NOMO-1 (cell line): ENCODE measurements at regions not wholly inside any gene's neighbourhood (a gene's known extent, or its start where the extent isn't known, plus 50 kb on each side); places are given as distances from the start of the nearest gene placed in this dataset.
"Not testable (repeated sequence)": the region's sequence is repeated elsewhere in the genome, so short reads cannot be mapped to it uniquely, and the experiment has no call there.

Source experiments
- DNase-seq, 2 experiments: peaks; one replicate each; lab custom pipeline; 2025; ENCODE audit not compliant: unreplicated experiment in 2 of 2; lab: John Stamatoyannopoulos, UW

DNA sequence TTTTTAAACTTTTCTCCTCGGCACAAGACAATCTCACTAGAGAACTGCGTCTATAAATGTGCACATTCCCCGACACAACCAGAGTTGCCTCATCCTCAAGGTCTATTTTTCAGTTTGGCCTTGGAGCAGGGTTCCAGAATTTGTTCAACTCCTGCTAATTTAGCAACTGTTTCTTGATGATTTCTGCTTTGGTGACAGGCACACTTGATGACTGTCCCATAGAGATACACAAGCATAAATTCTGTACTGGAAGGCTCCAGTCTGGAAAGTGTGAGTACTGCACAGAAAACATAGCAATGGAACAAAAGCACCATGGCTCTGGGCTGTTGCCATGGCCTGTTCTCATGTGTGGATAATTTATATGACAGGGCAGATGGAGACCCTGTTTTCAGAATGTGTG lies 379.6 kb upstream of the PDZRN3 start:
- DNase-seq: no peak

DNA sequence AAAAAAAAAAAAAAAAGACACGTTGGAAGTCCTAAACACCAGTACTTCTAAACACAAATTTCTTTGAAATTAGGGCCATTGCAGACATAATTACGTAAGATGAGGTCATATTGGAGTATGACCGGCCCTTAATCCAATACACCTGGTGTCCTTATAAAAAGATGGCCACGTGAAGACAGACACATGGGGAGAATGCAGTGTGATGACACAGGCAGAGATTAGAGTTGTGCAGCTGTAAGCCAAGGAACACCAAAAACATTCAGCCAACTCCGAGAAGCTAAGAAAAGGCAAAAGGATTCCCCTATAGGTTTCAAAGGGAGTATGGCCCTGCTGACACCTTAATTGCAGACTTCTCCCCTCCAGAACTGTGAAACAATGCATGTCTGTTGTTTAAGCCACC lies 379.0 kb upstream of the PDZRN3 start:
- no peak for DNase-seq

DNA sequence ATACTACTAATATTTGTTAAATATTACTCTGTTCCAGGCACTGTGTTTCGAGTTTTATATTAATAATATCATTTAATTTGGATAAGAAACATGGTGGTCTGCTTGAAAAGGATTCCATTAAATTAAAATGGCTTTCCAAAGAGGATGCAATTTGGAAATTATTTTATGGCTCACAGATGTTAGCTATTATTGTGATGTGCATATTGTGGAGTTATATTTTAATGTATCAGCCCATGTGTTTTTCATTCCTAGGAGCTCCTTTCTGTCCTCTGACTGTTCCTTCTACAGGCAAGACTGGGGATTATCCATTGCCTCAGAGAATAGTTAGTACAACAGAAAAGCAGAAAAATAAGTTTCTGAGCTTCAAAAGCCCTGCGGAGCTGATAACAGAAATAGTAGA lies 376.7 kb upstream of the PDZRN3 start:
- no peak for DNase-seq

DNA sequence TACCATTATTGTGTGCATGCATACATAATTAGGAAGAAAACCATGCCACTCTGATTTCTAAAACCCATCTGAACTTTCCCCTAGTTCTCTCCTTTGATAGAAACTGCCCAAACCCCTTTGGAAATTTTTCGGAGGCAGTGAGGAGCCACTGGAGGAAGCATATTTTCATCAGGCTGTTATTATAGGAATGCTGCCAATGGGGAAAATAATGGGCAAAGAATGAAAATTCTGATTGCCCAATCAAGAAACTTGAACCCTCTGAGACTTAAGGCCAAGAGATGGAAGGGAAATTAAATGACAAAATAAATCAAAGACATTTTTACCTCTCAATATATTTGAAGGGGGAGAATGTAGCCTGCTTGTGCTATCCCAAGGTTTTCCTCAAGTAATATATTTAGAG lies 376.0 kb upstream of the PDZRN3 start:
- no peak for DNase-seq

DNA sequence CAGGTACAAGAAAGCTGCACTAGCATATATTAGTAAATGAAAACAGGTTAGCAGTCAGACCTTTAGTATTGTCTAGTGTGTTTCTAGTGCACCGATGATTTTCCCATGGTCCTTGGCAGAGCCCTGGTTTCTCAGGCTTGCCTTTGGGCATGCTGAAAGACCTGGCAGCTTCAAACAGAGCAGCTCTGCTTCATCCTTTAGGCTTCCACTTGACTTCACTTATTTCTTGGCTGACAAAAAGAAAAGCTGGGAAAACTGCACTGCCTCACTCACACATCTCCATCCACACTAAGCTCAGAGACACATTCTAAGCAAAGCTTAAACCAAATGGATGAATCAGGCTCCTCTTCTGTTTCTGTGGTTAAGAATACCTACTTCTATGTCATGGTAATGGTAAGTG lies 374.8 kb upstream of the PDZRN3 start:
- no peak for DNase-seq

DNA sequence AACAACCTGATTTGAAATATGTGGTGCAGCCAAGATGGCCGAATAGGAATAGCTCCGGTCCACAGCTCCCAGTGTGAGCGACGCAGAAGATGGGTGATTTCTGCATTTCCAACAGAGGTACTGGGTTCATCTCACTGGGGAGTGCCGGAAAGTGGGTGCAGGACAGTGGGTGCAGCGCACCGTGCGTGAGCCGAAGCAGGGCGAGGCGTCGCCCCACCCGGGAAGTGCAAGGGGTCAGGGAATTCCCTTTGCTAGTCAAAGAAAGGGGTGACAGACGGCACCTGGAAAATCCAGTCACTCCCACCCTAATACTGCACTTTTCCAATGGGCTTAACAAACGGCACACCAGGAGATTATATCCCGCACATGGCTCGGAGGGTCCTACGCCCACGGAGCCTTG lies 365.9 kb upstream of the PDZRN3 start:
- DNase-seq: not testable (repeated sequence)

DNA sequence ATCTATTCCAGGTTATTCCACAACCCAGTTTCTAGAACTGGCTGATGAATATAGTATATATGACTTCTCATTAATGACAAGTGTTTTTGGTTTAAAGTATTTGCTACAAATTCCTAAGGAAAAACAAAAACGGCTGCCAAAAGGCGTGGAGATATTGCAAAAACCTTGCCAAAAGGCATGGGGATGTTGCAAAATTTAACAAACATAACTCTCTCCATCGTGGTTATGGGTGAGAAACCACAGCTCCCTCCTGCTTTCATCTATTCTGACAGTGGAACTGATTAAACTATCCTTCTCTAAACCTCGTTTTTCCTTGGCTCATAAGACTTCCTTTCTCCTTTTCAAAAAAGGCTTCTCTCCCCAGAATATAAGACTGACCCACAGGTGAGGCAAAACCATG lies 342.0 kb upstream of the PDZRN3 start:
- DNase-seq: no peak

DNA sequence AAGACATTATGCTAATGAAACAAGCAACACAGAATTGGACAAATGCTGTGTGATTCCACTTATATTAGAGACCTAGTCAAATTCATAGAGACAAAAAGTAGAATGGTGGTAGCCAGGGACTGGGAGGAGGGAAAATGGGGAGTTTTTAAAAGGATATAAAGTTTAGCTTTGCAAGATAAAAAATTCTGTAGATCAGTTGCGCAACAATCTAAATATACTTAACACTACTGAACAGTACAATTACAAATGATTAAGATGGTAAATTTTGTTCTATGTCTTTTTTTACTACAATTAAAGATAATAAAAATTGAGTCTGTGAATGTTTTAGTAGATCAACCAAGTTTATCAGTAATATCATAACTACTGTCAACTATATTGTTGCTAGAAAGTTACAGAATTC lies 340.1 kb upstream of the PDZRN3 start:
- no peak for DNase-seq

DNA sequence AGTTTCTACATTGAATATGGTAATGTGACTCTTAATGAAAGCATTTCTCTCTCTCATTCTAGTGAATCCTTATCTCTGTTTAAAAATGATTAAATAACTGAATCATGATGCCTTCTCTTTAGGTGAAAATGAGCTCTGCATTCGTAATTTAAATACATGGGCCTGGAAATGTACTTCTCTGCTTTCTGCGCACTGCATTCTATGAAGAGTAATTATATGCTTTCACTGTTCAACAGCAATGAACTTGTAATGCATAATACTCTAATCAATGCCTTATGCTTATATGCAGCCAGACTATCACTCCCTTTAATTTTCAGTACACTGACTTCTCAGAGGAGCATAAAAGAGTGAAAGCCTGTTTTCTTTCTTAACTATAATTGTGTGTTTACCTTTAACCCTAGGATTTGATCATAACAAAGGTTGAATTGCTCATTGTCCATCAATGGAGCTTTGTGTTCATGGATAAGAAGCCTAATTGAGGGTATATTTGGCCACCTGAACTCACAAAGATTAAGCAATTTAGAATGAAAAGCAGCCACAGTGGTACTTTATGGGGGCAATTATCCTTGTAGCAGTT lies 330.8 kb upstream of the PDZRN3 start:
- no peak for DNase-seq

DNA sequence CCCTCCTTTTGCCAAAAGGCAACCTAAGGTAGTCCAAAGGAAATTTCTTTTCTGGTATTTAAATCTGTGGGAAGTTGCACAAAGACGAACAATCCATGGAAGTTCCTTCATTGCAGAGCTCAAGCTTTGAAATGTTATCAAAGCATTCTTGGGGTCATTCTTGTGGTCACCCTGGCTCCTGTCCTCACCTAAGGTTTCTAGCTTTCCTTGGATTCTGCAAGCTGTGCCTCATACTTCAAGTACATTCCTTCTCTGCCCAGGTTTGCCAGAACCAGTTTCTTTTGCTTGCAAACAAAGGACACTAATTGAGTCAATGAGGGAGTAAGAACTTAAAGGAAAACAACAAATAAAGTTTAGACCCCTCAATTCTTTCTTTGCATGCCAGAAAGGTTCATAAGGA lies 329.8 kb upstream of the PDZRN3 start:
- no peak for DNase-seq

DNA sequence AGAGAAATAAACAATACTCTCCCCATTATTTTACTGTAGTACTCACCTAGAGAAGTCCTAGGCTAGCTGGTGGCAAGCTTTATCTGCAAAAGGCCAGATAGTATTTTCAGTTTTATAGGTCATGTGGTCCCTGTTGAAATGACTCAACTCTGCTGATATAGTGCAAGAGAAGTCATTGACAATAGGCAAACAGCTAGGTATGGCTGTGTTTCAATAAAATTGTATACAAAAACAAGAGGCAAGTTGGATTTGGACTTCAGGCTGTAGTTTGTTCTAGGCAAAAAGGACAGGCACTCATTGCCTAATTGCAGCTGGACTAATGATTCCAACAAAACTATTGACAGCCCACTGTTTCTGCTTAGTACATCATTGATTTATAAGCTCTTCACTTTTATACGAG lies 328.0 kb upstream of the PDZRN3 start:
- no peak for DNase-seq

DNA sequence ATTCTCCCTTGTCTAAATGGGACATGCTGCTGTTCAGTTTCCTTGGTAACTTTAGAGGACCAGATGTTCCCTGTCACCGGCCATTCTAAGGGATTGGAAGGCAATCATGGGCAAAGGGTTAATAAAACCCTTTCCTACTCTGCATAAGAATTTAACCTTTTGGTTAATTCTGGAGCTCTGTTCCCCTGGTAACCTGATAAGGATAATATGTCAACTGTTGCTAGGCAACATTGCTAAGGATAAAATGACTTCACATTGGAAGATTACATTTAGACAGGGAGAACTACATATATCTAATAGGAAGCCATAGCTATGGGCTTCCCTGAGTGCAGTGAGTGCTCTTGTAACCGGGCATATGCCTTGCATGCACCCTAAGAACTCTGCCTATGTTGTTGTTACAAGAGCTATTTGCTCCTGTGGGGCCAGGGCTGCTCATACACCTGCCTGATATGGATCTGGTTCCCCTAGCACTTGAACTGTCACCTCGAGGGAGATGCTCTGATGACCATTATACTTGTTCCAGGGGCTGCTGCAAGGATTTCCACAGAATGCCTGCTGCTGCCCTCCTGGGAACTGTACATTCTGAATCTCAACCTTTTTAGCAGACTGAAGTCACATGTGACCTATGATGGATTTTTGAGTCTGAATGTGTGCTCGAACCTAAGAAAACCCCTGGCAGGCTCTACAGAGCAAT lies 326.3 kb upstream of the PDZRN3 start:
- DNase-seq: no peak

DNA sequence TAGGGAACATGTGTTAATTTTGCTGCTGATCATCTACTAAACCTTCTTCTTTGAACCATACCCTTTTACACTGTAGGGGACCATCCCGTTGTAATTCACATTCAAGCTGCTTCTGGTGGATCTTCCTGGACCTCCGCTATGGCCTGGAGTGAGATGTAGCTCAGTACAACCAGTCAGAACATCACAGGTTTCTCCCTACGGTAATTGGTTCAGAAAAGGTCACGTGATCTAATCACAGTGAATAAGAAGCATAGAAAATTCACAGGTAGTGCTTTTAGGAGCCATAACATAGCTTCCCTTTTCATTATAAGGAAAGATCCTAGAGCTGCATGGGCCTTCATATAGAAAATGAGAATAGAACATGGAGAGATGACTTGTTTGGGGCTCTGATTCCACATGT lies 320.8 kb upstream of the PDZRN3 start:
- DNase-seq: no peak

DNA sequence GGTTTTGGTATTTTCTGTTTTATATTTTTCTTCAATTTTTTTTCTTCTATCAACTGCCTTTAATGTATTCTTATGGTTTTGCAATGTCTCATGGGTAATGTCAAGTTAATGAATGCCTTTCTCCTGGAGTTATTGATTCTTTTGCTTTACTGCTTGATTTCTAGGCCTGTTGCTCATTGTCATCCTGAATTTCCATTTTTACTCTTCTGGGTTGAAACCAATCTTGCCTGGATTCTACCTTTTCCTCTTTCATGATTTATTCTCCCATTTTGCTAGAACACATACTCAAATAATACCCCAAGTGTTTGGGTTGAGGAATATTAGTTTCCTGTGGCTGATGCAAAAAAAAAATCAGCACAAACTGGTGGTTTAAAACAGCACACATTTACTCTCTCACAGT lies 315.2 kb upstream of the PDZRN3 start:
- no peak for DNase-seq

DNA sequence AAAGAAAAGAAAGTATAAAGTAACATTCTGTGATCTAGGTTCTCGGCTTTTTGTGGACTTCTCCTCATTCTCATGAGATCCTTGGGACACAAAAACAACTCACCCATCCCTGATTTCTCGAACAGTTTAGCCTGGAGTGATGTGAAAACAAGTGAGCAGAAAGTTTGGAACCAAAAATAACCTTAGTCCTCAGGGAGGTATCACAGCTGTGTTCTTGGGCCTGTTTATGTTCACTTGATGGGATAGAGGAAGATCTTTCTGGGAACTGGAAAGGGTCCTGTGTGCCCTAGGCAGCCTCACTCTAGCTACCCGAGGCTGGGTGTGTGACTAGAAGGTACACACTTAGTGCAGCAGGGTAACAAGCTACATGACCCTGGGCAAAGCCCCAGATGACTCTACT lies 308.8 kb upstream of the PDZRN3 start:
- no peak for DNase-seq

DNA sequence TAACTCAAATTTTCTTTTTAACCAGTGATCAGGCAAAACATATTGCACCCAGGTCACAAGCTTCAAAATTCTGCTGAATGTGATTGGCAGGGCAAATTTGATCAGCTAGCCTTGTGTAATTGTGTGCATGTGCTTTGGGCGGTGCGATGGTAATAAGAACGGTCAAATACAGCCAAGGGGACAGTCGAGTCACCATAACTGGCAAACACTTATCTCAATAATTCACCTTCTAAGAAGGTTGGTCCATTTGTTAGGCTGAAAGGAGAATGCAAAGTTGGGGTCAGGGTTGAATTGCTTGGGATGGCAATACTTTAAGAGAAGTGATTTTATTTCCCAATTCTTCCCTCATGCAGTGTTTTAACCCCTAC lies 302.4 kb upstream of the PDZRN3 start:
- DNase-seq: no peak

DNA sequence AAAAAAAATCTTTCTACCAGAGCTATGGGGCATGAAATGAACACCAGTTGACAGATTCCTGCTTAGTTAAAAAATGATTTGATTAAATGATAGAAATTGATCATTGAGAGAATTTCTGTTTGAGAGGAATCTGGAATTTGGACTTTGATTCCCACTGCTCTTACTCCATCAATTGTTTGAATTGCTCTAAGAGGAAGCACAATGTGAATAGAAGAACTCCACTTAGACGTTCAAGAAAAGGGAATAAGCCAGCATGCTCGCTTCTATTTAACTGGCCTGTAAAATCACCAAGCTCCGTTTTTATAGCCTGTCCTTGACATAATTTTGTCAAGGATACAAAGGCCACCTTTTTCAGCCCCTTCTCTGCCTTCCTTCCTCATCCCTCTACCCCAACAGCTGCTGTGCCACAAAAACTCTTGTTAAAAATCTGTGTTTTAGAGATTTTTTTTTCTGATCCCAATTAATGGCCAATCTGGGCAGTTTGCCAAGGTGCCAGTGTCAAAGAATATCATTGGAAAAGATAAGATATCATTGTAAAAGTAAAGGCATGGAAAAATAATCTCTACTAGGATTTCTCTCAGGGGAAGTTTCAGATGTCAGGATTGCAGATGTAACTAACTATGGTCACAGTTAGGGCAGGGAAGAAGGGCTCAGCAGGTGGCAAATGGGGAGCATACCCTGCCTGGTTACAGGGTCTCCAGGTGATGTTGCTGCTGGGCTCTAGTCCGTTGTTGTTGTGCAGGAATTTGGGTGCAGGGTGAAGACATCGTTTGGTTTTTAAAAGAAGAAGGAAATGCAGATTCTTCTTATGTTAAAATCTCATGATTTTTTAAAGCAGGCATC lies 301.8 kb upstream of the PDZRN3 start:
- no peak for DNase-seq

DNA sequence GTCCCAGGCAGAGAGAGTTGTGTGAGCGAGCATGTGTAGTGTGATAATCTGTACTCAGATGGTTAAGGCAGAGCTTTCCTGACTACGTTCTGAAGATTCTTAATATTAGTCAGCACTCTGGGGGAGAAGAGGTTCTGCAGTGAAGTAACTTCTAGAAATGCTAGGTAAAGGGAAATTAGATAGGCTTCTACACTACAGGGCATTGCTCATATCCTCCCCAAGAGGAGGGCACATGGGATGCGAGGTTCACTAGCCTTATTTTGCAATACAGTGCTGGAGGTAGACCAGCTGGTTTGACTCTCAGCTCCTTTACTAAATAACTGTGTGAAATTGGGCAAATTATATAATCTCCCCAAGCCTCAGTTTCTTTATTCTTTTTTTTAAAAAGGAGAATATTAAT lies 300.3 kb upstream of the PDZRN3 start:
- DNase-seq: no peak

DNA sequence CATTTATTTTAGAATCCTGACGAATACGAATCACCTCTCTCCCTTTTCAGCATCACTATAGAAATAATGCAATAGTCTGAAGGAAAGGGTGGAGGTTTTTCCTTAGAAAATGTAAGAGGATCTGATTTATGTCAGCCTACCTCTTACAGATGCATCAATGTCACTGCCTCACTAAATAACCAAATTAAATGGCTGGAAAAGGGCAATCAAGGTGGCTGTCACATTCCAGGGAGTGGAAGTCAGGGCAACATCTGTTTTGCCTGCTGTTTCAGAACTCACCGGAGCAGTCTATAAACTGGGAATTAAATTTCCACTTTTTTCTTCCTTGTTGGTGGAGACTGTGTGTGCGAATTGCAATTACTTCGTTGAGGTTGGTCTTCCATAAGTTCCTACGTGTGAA lies 299.3 kb upstream of the PDZRN3 start:
- no peak for DNase-seq

DNA sequence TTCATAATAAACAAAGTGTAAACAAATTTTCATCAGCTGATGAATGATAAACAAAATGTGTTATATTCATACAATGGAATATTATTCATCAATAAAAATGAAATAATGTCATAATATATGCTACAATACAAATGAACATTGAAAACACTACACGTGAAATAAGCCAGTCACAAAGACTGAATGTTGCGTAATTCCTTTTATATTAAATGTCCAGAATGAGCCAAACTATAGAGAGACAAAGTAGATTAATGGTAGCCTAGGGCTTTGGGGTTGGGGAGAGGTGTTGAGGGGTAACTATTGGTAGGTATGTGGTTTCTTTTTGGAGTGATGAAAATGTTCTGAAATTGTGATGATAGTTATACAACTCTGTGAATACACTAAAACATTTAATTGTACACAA lies 292.9 kb upstream of the PDZRN3 start:
- DNase-seq: no peak

DNA sequence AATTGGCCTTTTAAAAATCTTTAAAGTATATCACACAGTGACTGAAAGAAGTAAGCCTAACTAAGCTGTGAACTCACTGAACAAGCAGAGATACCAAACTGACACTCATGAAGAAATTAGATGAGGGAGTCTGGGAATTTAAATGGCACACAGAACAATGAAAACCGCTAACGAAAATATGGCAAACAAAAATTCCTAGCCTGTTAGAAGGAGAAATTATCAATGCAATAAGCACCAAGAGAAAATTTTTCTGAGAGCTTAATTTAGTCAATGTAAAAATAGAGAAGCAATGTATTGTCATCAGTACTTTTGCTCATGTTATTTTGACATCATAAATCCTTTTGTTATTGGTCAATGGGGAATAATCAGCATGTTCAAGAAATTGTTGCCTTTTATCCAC lies 291.1 kb upstream of the PDZRN3 start:
- no peak for DNase-seq

DNA sequence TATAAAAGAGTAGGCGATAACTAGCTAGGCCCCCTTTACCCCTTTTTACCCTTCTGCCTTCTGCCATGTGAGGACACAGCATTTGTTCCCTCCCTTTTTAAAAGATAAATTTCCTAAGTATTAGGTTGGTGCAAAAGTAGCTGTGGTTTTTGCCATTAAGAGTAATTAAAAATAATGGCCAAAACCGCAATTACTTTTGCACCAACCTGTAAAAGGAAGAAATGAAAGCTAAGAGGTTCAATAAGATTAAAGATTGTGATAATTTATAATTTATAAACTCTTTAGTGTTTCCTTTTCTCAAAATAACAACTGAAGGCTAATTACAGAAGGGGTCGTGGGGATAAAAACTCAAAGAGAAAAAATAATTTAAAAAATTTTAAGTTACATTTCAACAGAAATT lies 283.5 kb upstream of the PDZRN3 start:
- no peak for DNase-seq
